ENCODE measurements at regions not wholly inside any gene's neighbourhood (a gene's known extent, or its start where the extent isn't known, plus 50 kb on each side); places are given as distances from the start of the nearest gene placed in this dataset.

- Histone ChIP-seq H3K27ac (ENCODE audit: insufficient read depth, low read length) (no peak overlapping the region), H3K27me3 (ENCODE audit: control insufficient read depth, insufficient read depth, low read length) (no peaks in the 10 kb centered on the region), H3K9me3 (ENCODE audit: control insufficient read depth, insufficient read depth, low read depth, low read length) (no peaks in the 10 kb centered on the region), H3K4me3 (replicated peaks in 1 of 4; ENCODE audit: control extremely low read depth in 1 of 4, insufficient read depth in 1 of 4, low read depth in 3 of 4, low read length in 4 of 4) (no peak overlapping the region), H2AFZ (ENCODE audit: low read length) (no peak overlapping the region), H3K79me2 (ENCODE audit: control insufficient read depth, insufficient read depth, low read length) (no peaks in the 10 kb centered on the region), H3K9ac (ENCODE audit: insufficient read depth, low read length) (no peak overlapping the region), H4K20me1 (ENCODE audit: control insufficient read depth, extremely low read depth, insufficient read depth, low read length) (no peaks in the 10 kb centered on the region), H3K4me1 (ENCODE audit: control insufficient read depth, extremely low read depth, insufficient read depth, low read length) (no peaks in the 10 kb centered on the region), H3K36me3 (ENCODE audit: control insufficient read depth, insufficient read depth, low read length) (no peaks in the 10 kb centered on the region), H3K4me2 (ENCODE audit: extremely low read depth, insufficient read depth, low read length) (no peak overlapping the region)
- no peak for TF ChIP-seq CTCF (conservative IDR thresholded peaks at IDR 0.05 in 1 of 2, IDR thresholded peaks at IDR 0.05 in 1 of 2; ENCODE audit: low read depth in 1 of 2, low read length in 2 of 2)
- TF ChIP-seq EZH2 (IDR thresholded peaks at IDR 0.05; ENCODE audit: low read length, missing control alignments), result no peak
- no peak for DNase-seq (ENCODE audit: low read depth in 2 of 2)
These were observed 89.8 kb upstream of the HABP2 start for GRCh38 chr10:113463083-113463482.

- H3K4me1 ChIP-seq (ENCODE audit: control insufficient read depth, extremely low read depth, insufficient read depth, low read length), result no peaks in the 10 kb centered on the region
- no peaks in the 10 kb centered on the region for H3K9me3 ChIP-seq (ENCODE audit: control insufficient read depth, insufficient read depth, low read depth, low read length)
- no peak overlapping the region for H3K9ac ChIP-seq (ENCODE audit: insufficient read depth, low read length)
- no peaks in the 10 kb centered on the region for H4K20me1 ChIP-seq (ENCODE audit: control insufficient read depth, extremely low read depth, insufficient read depth, low read length)
- no peaks in the 10 kb centered on the region for H3K36me3 ChIP-seq (ENCODE audit: control insufficient read depth, insufficient read depth, low read length)
- H3K4me3 ChIP-seq (replicated peaks in 1 of 4; ENCODE audit: control extremely low read depth in 1 of 4, insufficient read depth in 1 of 4, low read depth in 3 of 4, low read length in 4 of 4), result no peak overlapping the region
- H2AFZ ChIP-seq (ENCODE audit: low read length), result no peak overlapping the region
- H3K27ac ChIP-seq (ENCODE audit: insufficient read depth, low read length), result no peak overlapping the region
- no peak for TF ChIP-seq EZH2 (IDR thresholded peaks at IDR 0.05; ENCODE audit: low read length, missing control alignments)
- H3K27me3 ChIP-seq (ENCODE audit: control insufficient read depth, insufficient read depth, low read length), result no peaks in the 10 kb centered on the region
- peak; percentile 27 to 32 for DNase-seq (ENCODE audit: low read depth in 2 of 2)
- no peak overlapping the region for H3K4me2 ChIP-seq (ENCODE audit: extremely low read depth, insufficient read depth, low read length)
- no peaks in the 10 kb centered on the region for H3K79me2 ChIP-seq (ENCODE audit: control insufficient read depth, insufficient read depth, low read length)
These were observed 89.1 kb upstream of the HABP2 start for GRCh38 chr10:113463777-113464176.

- H3K9ac ChIP-seq (ENCODE audit: insufficient read depth, low read length), result no peak overlapping the region
- H3K79me2 ChIP-seq (ENCODE audit: control insufficient read depth, insufficient read depth, low read length), result no peaks in the 10 kb centered on the region
- no peaks in the 10 kb centered on the region for H3K36me3 ChIP-seq (ENCODE audit: control insufficient read depth, insufficient read depth, low read length)
- no peaks in the 10 kb centered on the region for H3K27me3 ChIP-seq (ENCODE audit: control insufficient read depth, insufficient read depth, low read length)
- no peaks in the 10 kb centered on the region for H3K4me1 ChIP-seq (ENCODE audit: control insufficient read depth, extremely low read depth, insufficient read depth, low read length)
- H3K4me2 ChIP-seq (ENCODE audit: extremely low read depth, insufficient read depth, low read length), result no peak overlapping the region
- H3K27ac ChIP-seq (ENCODE audit: insufficient read depth, low read length), result no peak overlapping the region
- no peaks in the 10 kb centered on the region for H3K9me3 ChIP-seq (ENCODE audit: control insufficient read depth, insufficient read depth, low read depth, low read length)
- H2AFZ ChIP-seq (ENCODE audit: low read length), result no peak overlapping the region
- no peak for DNase-seq (ENCODE audit: low read depth in 2 of 2)
- H3K4me3 ChIP-seq (replicated peaks in 1 of 4; ENCODE audit: control extremely low read depth in 1 of 4, insufficient read depth in 1 of 4, low read depth in 3 of 4, low read length in 4 of 4), result no peak overlapping the region
- no peak for TF ChIP-seq CTCF (conservative IDR thresholded peaks at IDR 0.05 in 1 of 2, IDR thresholded peaks at IDR 0.05 in 1 of 2; ENCODE audit: low read depth in 1 of 2, low read length in 2 of 2)
- no peak for TF ChIP-seq EZH2 (IDR thresholded peaks at IDR 0.05; ENCODE audit: low read length, missing control alignments)
- no peaks in the 10 kb centered on the region for H4K20me1 ChIP-seq (ENCODE audit: control insufficient read depth, extremely low read depth, insufficient read depth, low read length)
These were observed 83.1 kb upstream of the HABP2 start for GRCh38 chr10:113469796-113470195.

All from fibroblast of lung (primary cell).